ENCODE measurements at regions not wholly inside any gene's neighbourhood (a gene's known extent, or its start where the extent isn't known, plus 50 kb on each side); places are given as distances from the start of the nearest gene placed in this dataset.
"Not testable (repeated sequence)": the region's sequence is repeated elsewhere in the genome, so short reads cannot be mapped to it uniquely, and the experiment has no call there.

- no peaks in the 10 kb centered on the region for H3K27me3 ChIP-seq (ENCODE audit: control insufficient read depth in 1 of 2, insufficient read depth in 2 of 2, low read length in 2 of 2)
- H3K36me3 ChIP-seq (ENCODE audit: control insufficient read depth in 2 of 2, insufficient read depth in 2 of 2, low read length in 2 of 2): no peaks in the 10 kb centered on the region
- no peak overlapping the region for H3K27ac ChIP-seq (ENCODE audit: low read length)
- no peaks in the 10 kb centered on the region for H3K4me1 ChIP-seq (ENCODE audit: control insufficient read depth, insufficient read depth, low read length)
- H3K9me3 ChIP-seq (ENCODE audit: control insufficient read depth in 2 of 2, low read length in 2 of 2): no peaks in the 10 kb centered on the region
- no peak overlapping the region for H3K9ac ChIP-seq (ENCODE audit: low read length in 2 of 2)
- H3K4me3 ChIP-seq (ENCODE audit: low read length in 2 of 2): no peak overlapping the region
These were observed 96.3 kb upstream of the TNPO1 start for GRCh38 chr5:72720205-72720604.

DNA sequence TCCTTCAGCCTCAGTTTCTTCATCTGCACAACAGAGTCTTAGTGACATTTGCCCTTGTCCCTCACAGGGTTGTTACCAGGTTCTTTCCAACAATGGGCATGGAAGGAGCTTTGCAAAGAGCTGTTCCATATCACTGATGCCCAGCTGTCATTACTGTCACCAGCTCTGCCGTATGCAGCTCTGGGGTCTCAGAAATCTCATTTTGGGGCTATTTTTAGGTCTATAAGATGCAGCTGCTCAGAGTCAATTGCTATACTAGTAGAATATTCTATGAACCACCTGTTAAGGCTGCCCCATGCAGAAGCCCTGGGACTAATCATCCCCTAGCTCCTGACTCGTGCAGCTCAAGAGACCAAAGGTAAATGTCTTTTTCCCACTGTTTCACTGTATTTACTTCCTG is 105.1 kb upstream of the TNPO1 start:
- Histone ChIP-seq H3K36me3 (ENCODE audit: control insufficient read depth in 2 of 2, insufficient read depth in 2 of 2, low read length in 2 of 2) (no peaks in the 10 kb centered on the region), H3K9ac (ENCODE audit: low read length in 2 of 2) (no peak overlapping the region), H3K27ac (ENCODE audit: low read length) (no peak overlapping the region), H3K4me1 (ENCODE audit: control insufficient read depth, insufficient read depth, low read length) (no peaks in the 10 kb centered on the region), H3K9me3 (ENCODE audit: control insufficient read depth in 2 of 2, low read length in 2 of 2) (no peaks in the 10 kb centered on the region), H3K4me3 (ENCODE audit: low read length in 2 of 2) (no peak overlapping the region), H3K27me3 (ENCODE audit: control insufficient read depth in 1 of 2, insufficient read depth in 2 of 2, low read length in 2 of 2) (no peaks in the 10 kb centered on the region)

DNA sequence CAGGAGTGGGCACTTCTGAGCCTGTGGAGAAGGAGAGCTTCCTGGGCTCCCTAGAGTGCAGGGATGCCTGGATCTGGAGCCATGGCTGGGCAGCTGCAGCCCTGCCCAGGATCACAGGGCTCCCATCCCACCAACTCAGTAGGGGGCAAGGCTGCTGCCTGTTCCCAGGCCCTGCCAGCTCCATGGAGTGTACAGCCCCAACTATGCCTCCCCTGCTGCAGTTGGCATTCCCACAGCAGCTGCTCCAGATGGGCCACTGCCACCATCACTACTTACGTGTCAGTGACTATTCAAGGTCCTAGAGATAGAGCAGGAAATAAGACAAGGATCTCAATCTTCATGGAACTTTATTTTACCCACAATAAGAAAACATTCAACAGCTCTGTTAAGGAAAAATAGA is 107.1 kb upstream of the TNPO1 start:
- no peaks in the 10 kb centered on the region for H3K36me3 ChIP-seq (ENCODE audit: control insufficient read depth in 2 of 2, insufficient read depth in 2 of 2, low read length in 2 of 2)
- H3K27ac ChIP-seq (ENCODE audit: low read length): no peak overlapping the region
- no peak overlapping the region for H3K9ac ChIP-seq (ENCODE audit: low read length in 2 of 2)
- H3K9me3 ChIP-seq (ENCODE audit: control insufficient read depth in 2 of 2, low read length in 2 of 2): no peaks in the 10 kb centered on the region
- no peaks in the 10 kb centered on the region for H3K4me1 ChIP-seq (ENCODE audit: control insufficient read depth, insufficient read depth, low read length)
- H3K27me3 ChIP-seq (ENCODE audit: control insufficient read depth in 1 of 2, insufficient read depth in 2 of 2, low read length in 2 of 2): no peaks in the 10 kb centered on the region
- no peak overlapping the region for H3K4me3 ChIP-seq (ENCODE audit: low read length in 2 of 2)

GRCh38 chr5:72705178-72705577 is 111.3 kb upstream of the TNPO1 start:
- H3K27me3 ChIP-seq (ENCODE audit: control insufficient read depth in 1 of 2, insufficient read depth in 2 of 2, low read length in 2 of 2): no peaks in the 10 kb centered on the region
- H3K36me3 ChIP-seq (ENCODE audit: control insufficient read depth in 2 of 2, insufficient read depth in 2 of 2, low read length in 2 of 2): no peaks in the 10 kb centered on the region
- H3K4me3 ChIP-seq (ENCODE audit: low read length in 2 of 2): no peak overlapping the region
- H3K9me3 ChIP-seq (ENCODE audit: control insufficient read depth in 2 of 2, low read length in 2 of 2): no peaks in the 10 kb centered on the region
- no peaks in the 10 kb centered on the region for H3K4me1 ChIP-seq (ENCODE audit: control insufficient read depth, insufficient read depth, low read length)
- no peak overlapping the region for H3K27ac ChIP-seq (ENCODE audit: low read length)
- no peak overlapping the region for H3K9ac ChIP-seq (ENCODE audit: low read length in 2 of 2)

GRCh38 chr5:72703876-72704275 is 112.6 kb upstream of the TNPO1 start:
- Histone ChIP-seq H3K9ac (ENCODE audit: low read length in 2 of 2) (no peak overlapping the region), H3K9me3 (ENCODE audit: control insufficient read depth in 2 of 2, low read length in 2 of 2) (no peaks in the 10 kb centered on the region), H3K4me3 (ENCODE audit: low read length in 2 of 2) (no peak overlapping the region), H3K36me3 (ENCODE audit: control insufficient read depth in 2 of 2, insufficient read depth in 2 of 2, low read length in 2 of 2) (no peaks in the 10 kb centered on the region), H3K27ac (ENCODE audit: low read length) (no peak overlapping the region), H3K27me3 (ENCODE audit: control insufficient read depth in 1 of 2, insufficient read depth in 2 of 2, low read length in 2 of 2) (no peaks in the 10 kb centered on the region), H3K4me1 (ENCODE audit: control insufficient read depth, insufficient read depth, low read length) (no peaks in the 10 kb centered on the region)

DNA sequence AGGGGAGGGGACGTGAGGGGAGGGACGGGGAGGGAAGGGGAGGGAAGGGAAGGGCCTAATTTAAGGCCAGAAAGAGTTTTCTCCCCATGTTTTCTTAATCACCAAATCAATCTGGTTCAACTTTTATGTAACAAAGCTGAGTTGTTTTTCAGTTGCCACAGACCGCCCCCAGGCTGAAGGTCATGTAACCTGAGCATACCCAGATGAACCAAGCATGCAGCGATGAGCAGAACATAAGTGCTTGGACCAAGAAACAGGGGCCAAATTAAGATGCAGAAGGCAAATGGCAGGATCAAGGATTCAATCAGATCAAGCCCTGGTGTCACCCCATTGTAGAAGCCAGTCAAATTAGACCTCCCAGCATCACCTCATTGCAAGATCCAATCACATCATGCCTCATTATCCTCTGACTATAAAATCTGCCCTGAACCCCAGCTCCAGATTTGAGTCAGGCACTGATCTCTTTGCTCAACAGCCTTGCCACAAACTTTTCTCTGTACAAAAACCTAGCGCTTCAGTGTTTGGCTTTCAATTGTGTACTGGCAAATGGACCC is 113.5 kb upstream of the TNPO1 start:
- H3K9ac ChIP-seq (ENCODE audit: low read length in 2 of 2): no peak overlapping the region
- H3K9me3 ChIP-seq (ENCODE audit: control insufficient read depth in 2 of 2, low read length in 2 of 2): no peaks in the 10 kb centered on the region
- H3K36me3 ChIP-seq (ENCODE audit: control insufficient read depth in 2 of 2, insufficient read depth in 2 of 2, low read length in 2 of 2): no peaks in the 10 kb centered on the region
- no peak overlapping the region for H3K27ac ChIP-seq (ENCODE audit: low read length)
- H3K27me3 ChIP-seq (ENCODE audit: control insufficient read depth in 1 of 2, insufficient read depth in 2 of 2, low read length in 2 of 2): no peaks in the 10 kb centered on the region
- H3K4me3 ChIP-seq (ENCODE audit: low read length in 2 of 2): no peak overlapping the region
- H3K4me1 ChIP-seq (ENCODE audit: control insufficient read depth, insufficient read depth, low read length): no peaks in the 10 kb centered on the region

DNA sequence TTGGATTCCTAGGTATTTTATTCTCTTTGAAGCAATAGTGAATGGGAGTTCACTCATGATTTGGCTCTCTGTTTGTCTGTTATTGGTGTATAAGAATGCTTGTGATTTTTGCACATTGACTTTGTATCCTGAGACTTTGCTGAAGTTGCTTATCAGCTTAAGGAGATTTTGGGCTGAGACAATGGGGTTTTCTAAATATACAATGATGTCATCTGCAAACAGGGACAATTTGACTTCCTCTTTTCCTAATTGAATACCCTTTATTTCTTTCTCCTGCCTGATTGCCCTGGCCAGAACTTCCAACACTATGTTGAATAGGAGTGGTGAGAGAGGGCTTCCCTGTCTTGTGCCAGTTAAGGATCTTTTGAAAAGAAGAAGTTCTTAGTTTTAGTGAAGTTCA is 114.4 kb upstream of the TNPO1 start:
- H3K27me3 ChIP-seq (ENCODE audit: control insufficient read depth in 1 of 2, insufficient read depth in 2 of 2, low read length in 2 of 2); H3K36me3 ChIP-seq (ENCODE audit: control insufficient read depth in 2 of 2, insufficient read depth in 2 of 2, low read length in 2 of 2); H3K9me3 ChIP-seq (ENCODE audit: control insufficient read depth in 2 of 2, low read length in 2 of 2); H3K27ac ChIP-seq (ENCODE audit: low read length); H3K4me1 ChIP-seq (ENCODE audit: control insufficient read depth, insufficient read depth, low read length); H3K9ac ChIP-seq (ENCODE audit: low read length in 2 of 2); H3K4me3 ChIP-seq (ENCODE audit: low read length in 2 of 2): not testable (repeated sequence)

- H3K9me3 ChIP-seq (ENCODE audit: control insufficient read depth in 2 of 2, low read length in 2 of 2): no peaks in the 10 kb centered on the region
- H3K27ac ChIP-seq (ENCODE audit: low read length): no peak overlapping the region
- H3K27me3 ChIP-seq (ENCODE audit: control insufficient read depth in 1 of 2, insufficient read depth in 2 of 2, low read length in 2 of 2): no peaks in the 10 kb centered on the region
- H3K36me3 ChIP-seq (ENCODE audit: control insufficient read depth in 2 of 2, insufficient read depth in 2 of 2, low read length in 2 of 2): no peaks in the 10 kb centered on the region
- H3K9ac ChIP-seq (ENCODE audit: low read length in 2 of 2): no peak overlapping the region
- no peak overlapping the region for H3K4me3 ChIP-seq (ENCODE audit: low read length in 2 of 2)
- H3K4me1 ChIP-seq (ENCODE audit: control insufficient read depth, insufficient read depth, low read length): no peaks in the 10 kb centered on the region
These were observed 118.0 kb upstream of the TNPO1 start for GRCh38 chr5:72698481-72698880.

DNA sequence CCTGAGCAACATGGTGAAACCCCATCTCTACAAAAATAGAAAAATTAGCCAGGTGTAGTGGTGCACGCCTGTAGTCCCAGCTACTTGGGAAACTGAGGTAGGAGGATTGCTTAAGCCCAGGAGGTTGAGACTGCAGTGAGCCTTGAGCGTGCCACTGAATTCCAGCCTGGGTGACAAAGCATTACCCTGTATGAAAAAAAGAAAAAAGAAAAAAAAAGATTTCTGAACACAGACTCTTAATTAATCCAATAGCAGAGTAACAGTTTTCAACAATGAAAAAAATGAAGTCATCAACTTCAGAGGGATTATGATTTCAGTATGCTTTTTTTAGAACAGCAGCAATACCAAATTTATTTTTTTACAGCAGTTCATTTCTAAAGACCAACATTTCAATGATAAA is 118.8 kb upstream of the TNPO1 start:
- Histone ChIP-seq H3K27me3 (ENCODE audit: control insufficient read depth in 1 of 2, insufficient read depth in 2 of 2, low read length in 2 of 2) (no peaks in the 10 kb centered on the region), H3K27ac (ENCODE audit: low read length) (no peak overlapping the region), H3K36me3 (ENCODE audit: control insufficient read depth in 2 of 2, insufficient read depth in 2 of 2, low read length in 2 of 2) (no peaks in the 10 kb centered on the region)

DNA sequence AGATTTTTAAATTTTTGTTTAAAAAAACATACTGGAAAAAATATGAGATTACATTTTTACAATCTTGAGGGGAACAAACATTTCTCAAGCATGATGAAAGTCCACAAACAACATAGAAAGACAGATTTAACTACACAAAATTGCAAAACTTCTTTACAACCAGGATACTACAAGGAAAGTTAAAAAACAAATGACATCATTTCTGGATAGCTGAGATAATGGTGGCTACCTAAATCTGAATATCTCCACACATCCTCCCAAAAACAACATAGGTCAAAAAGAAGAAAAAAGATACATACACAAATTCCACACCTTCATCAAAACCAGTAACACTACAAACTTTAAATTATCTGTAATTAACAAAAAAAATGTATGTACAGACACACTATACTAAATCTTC is 120.8 kb upstream of the TNPO1 start:
- no peaks in the 10 kb centered on the region for H3K36me3 ChIP-seq (ENCODE audit: control insufficient read depth in 2 of 2, insufficient read depth in 2 of 2, low read length in 2 of 2)
- H3K9me3 ChIP-seq (ENCODE audit: control insufficient read depth in 2 of 2, low read length in 2 of 2): no peaks in the 10 kb centered on the region
- no peak overlapping the region for H3K4me3 ChIP-seq (ENCODE audit: low read length in 2 of 2)
- no peaks in the 10 kb centered on the region for H3K27me3 ChIP-seq (ENCODE audit: control insufficient read depth in 1 of 2, insufficient read depth in 2 of 2, low read length in 2 of 2)
- H3K27ac ChIP-seq (ENCODE audit: low read length): no peak overlapping the region
- no peak overlapping the region for H3K9ac ChIP-seq (ENCODE audit: low read length in 2 of 2)
- no peaks in the 10 kb centered on the region for H3K4me1 ChIP-seq (ENCODE audit: control insufficient read depth, insufficient read depth, low read length)

More for the DNA sequence above, 118.8 kb upstream of the TNPO1 start:
- no peaks in the 10 kb centered on the region for H3K9me3 ChIP-seq (ENCODE audit: control insufficient read depth in 2 of 2, low read length in 2 of 2)
- H3K4me1 ChIP-seq (ENCODE audit: control insufficient read depth, insufficient read depth, low read length): no peaks in the 10 kb centered on the region
- H3K9ac ChIP-seq (ENCODE audit: low read length in 2 of 2): no peak overlapping the region
- no peak overlapping the region for H3K4me3 ChIP-seq (ENCODE audit: low read length in 2 of 2)

DNA sequence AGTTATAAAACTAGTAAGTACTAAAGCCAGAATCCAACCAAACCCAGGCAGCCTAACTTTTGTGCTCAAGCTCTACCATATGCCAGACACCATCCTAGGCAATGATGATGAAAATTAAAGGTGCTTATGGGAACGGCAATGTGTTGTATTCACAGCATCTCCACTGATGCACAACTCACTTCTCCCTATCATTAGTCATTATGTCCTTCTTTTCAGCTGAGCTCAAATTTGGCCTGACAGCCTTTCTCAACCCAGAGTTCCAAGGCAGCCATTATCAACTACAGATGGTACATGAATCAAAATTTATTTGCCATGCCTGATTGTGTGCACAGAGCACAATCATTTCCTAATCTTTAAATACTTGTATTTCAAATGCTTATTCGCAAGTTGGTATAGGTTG is 121.6 kb upstream of the TNPO1 start:
- no peaks in the 10 kb centered on the region for H3K36me3 ChIP-seq (ENCODE audit: control insufficient read depth in 2 of 2, insufficient read depth in 2 of 2, low read length in 2 of 2)

More for the DNA sequence above, 121.6 kb upstream of the TNPO1 start:
- H3K27ac ChIP-seq (ENCODE audit: low read length): no peak overlapping the region
- H3K27me3 ChIP-seq (ENCODE audit: control insufficient read depth in 1 of 2, insufficient read depth in 2 of 2, low read length in 2 of 2): no peaks in the 10 kb centered on the region
- H3K4me3 ChIP-seq (ENCODE audit: low read length in 2 of 2): no peak overlapping the region
- H3K9ac ChIP-seq (ENCODE audit: low read length in 2 of 2): no peak overlapping the region
- no peaks in the 10 kb centered on the region for H3K4me1 ChIP-seq (ENCODE audit: control insufficient read depth, insufficient read depth, low read length)
- H3K9me3 ChIP-seq (ENCODE audit: control insufficient read depth in 2 of 2, low read length in 2 of 2): no peaks in the 10 kb centered on the region

Data from stomach smooth muscle (tissue), 2 donors.